ENCODE measurements at regions not wholly inside any gene's neighbourhood (a gene's known extent, or its start where the extent isn't known, plus 50 kb on each side); places are given as distances from the start of the nearest gene placed in this dataset.

- TF ChIP-seq JUND (IDR thresholded peaks at IDR 0.05; ENCODE audit: low read length) (no peak), ZNF274 (IDR thresholded peaks at IDR 0.05; ENCODE audit: borderline replicate concordance, extremely low read depth, low read length) (no peak), KDM1A (IDR thresholded peaks at IDR 0.05; ENCODE audit: borderline replicate concordance, low read length) (no peak)
These were observed 563.8 kb upstream of the IGFBP3 start for GRCh38 chr7:46484906-46485305.

Measured in H1 (cell line).